K562 (cell line): ENCODE measurements at regions not wholly inside any gene's neighbourhood (a gene's known extent, or its start where the extent isn't known, plus 50 kb on each side); places are given as distances from the start of the nearest gene placed in this dataset.
A peak's percentile ranks its signal among the peaks of the same experiment; 100 is the strongest.

Experiments used
- ATAC-seq: fragments of 200-7000 bp; cut with Tn5 transposase; 3 replicates; pipeline ENCODE4 v1.9.1; 2020; ENCODE audit warnings: moderate library complexity
- BruUV-seq: library from RNA; stranded (reverse); fragments of 400-500 nt; replicated peaks from 2 replicates; lab custom pipeline; 2021; lab: Mats Ljungman, UMichigan
- CTCF ChIA-PET: fragments of 300-600 bp; formaldehyde crosslinking; extraction: SDS; loops from one replicate; lab custom pipeline; 2021; ENCODE audit warnings: low intra/inter-chr PET ratio; lab: Yijun Ruan, JAX
- POLR2A ChIA-PET: fragments of 300-600, 350-650 bp; sonication (Branson Sonifier 250); formaldehyde crosslinking; extraction: SDS; loops from one replicate; lab custom pipeline; 2021; ENCODE audit warnings: antibody characterized with exemption, inconsistent platforms; lab: Yijun Ruan, JAX
- DNase-seq, 4 experiments: peaks; one replicate each; pipeline versions ENCODE4 v3.0.0 to v3.0.0-alpha.2; 2011 to 2018; ENCODE audit warnings: low spot score in 3 of 4, mixed read lengths in 3 of 4; ENCODE audit errors: extremely low read depth in 1 of 4
- FAIRE-seq: peaks from 2 replicates; lab custom pipeline; 2011; peaks lifted over from hg19 to GRCh38; lab: Jason Lieb, UNC
- H2AFZ ChIP-seq: 2 replicates; pipeline ENCODE4 v1.6.0; 2011; ENCODE audit warnings: low read depth, low read length, control low read depth, inconsistent platforms
- H3K27ac ChIP-seq: fragments of 200-600 bp; 3 replicates; pipeline ENCODE4 v1.8.0; 2011; ENCODE audit warnings: low read depth, mild to moderate bottlenecking, control low read depth, inconsistent platforms, low read length, moderate library complexity, mixed read lengths; ENCODE audit errors: extremely low read depth
- H3K27me3 ChIP-seq, 2 experiments: fragments of 300-600 bp in 1 of 2; 2 replicates in 1 of 2; 3 replicates in 1 of 2; pipeline versions ENCODE4 v1.6.0 to v1.8.0; 2011; ENCODE audit warnings: inconsistent platforms in 2 of 2, low read length in 2 of 2, mild to moderate bottlenecking in 1 of 2, mixed read lengths in 1 of 2, moderate library complexity in 1 of 2; ENCODE audit not compliant: control insufficient read depth in 2 of 2, insufficient read depth in 2 of 2
- H3K36me3 ChIP-seq: fragments of 300-600 bp; 3 replicates; pipeline ENCODE4 v1.8.0; 2011; ENCODE audit warnings: mild to moderate bottlenecking, low read length, inconsistent platforms; ENCODE audit not compliant: control insufficient read depth, insufficient read depth
- H3K4me1 ChIP-seq, 2 experiments: fragments of 200-600 bp in 1 of 2; replicated peaks in 1 of 2; 2 replicates in 1 of 2; 3 replicates in 1 of 2; pipeline versions ENCODE4 v1.5.1 to v1.8.0; 2011; ENCODE audit warnings: inconsistent platforms in 2 of 2, low read length in 2 of 2, mild to moderate bottlenecking in 1 of 2, mixed read lengths in 1 of 2, moderate library complexity in 1 of 2; ENCODE audit not compliant: control insufficient read depth in 2 of 2, insufficient read depth in 2 of 2
- H3K4me2 ChIP-seq: 2 replicates; pipeline ENCODE4 v1.6.1; 2011; ENCODE audit warnings: low read length, control low read depth, inconsistent platforms, mixed read lengths; ENCODE audit not compliant: insufficient read depth
- H3K4me3 ChIP-seq: fragments of 200-600 bp; sonication (generic), shearing (Covaris generic); 2 replicates; pipeline ENCODE4 v1.5.1; 2016; ENCODE audit warnings: control low read depth, inconsistent platforms
- H3K79me2 ChIP-seq: fragments of 200-600 bp; 3 replicates; pipeline ENCODE4 v1.8.0; 2011; ENCODE audit warnings: low read length, inconsistent platforms; ENCODE audit not compliant: control insufficient read depth, insufficient read depth
- H3K9ac ChIP-seq, 2 experiments: 2 replicates each; pipeline versions ENCODE4 v1.6.0 to v1.6.1; 2011; ENCODE audit warnings: low read depth in 2 of 2, low read length in 2 of 2, control low read depth in 1 of 2, inconsistent platforms in 1 of 2, mild to moderate bottlenecking in 1 of 2, mixed read lengths in 1 of 2; ENCODE audit not compliant: insufficient read depth in 1 of 2
- H3K9me1 ChIP-seq: one replicate; pipeline ENCODE4 v1.6.0; 2011; ENCODE audit warnings: inconsistent platforms, mild to moderate bottlenecking, low read length, moderate library complexity; ENCODE audit not compliant: control insufficient read depth, insufficient read depth
- H3K9me3 ChIP-seq: replicated peaks from 2 replicates; pipeline ENCODE4 v1.5.1; 2011; ENCODE audit warnings: low read depth, low read length, inconsistent platforms; ENCODE audit not compliant: control insufficient read depth, insufficient read depth
- H4K20me1 ChIP-seq: replicated peaks from 2 replicates; pipeline ENCODE4 v1.6.1; 2011; ENCODE audit warnings: low read length, inconsistent platforms, mixed read lengths; ENCODE audit not compliant: control insufficient read depth, insufficient read depth
- ETV5 ChIP-seq: sonication (generic); formaldehyde crosslinking; IDR thresholded peaks from 2 replicates; pipeline ENCODE4 v1.4.0; 2020; ENCODE audit warnings: low read depth, mild to moderate bottlenecking, missing genetic modification reagents
- ETV6 ChIP-seq, 3 experiments: fragments of 150-350 bp in 1 of 3; sonication (generic) in 1 of 3; formaldehyde crosslinking in 1 of 3; IDR thresholded peaks; 2 replicates each; pipeline versions ENCODE4 v1.6.1 to v1.8.0; 2014 to 2022; ENCODE audit warnings: borderline replicate concordance in 2 of 3, low read depth in 2 of 3, antibody characterized with exemption in 1 of 3, low read length in 1 of 3, mild to moderate bottlenecking in 1 of 3, missing genetic modification reagents in 1 of 3
- IRF2 ChIP-seq: sonication (generic); formaldehyde crosslinking; IDR thresholded peaks from 2 replicates; pipeline ENCODE4 v1.8.1; 2022; ENCODE audit warnings: mild to moderate bottlenecking, missing genetic modification reagents
- MED1 ChIP-seq: sonication (generic); formaldehyde crosslinking; IDR thresholded peaks from 2 replicates; pipeline ENCODE4 v1.8.1; 2023; ENCODE audit warnings: missing genetic modification reagents, borderline replicate concordance
- PHF8 ChIP-seq: fragments of 200-600 bp; sonication (generic); IDR thresholded peaks from 2 replicates; pipeline ENCODE4 v1.6.1; 2012; ENCODE audit warnings: mixed run types, mild to moderate bottlenecking, inconsistent platforms, low read length, moderate library complexity, borderline replicate concordance
- POLR3A ChIP-seq: IDR thresholded peaks from 2 replicates; pipeline ENCODE4 v1.6.1; 2011; ENCODE audit warnings: borderline replicate concordance, mild to moderate bottlenecking, moderate library complexity; ENCODE audit not compliant: insufficient read length, insufficient read depth; ENCODE audit errors: extremely low read depth
- ZKSCAN1 ChIP-seq: fragments of 150-350 bp; IDR thresholded peaks from 2 replicates; pipeline ENCODE4 v1.6.1; 2016; ENCODE audit warnings: low read depth, low read length
- ZNF146 ChIP-seq: IDR thresholded peaks from one replicate; pipeline ENCODE4 v1.6.1; 2018; ENCODE audit warnings: missing compliant biosample characterization; ENCODE audit not compliant: unreplicated experiment
- WGBS: fragments of 100-300 bp; shearing (Covaris generic); methylation state at CpG from one replicate; pipeline ENCODE4 v1.1.6; 2016; ENCODE audit warnings: low coverage, mixed read lengths; ENCODE audit not compliant: insufficient coverage; ENCODE audit errors: missing lambda C conversion rate; 5-methylcytosine and 5-hydroxymethylcytosine counted together
- in situ Hi-C: fragments of 300-500 bp; cut with MboI; formaldehyde crosslinking; loops from 4 replicates; pipeline ENCODE4 v1.15.0; 2018; ENCODE audit warnings: inconsistent platforms, mixed read lengths
- intact Hi-C: fragments of 100-400 bp; cut with micrococcal nuclease; formaldehyde crosslinking; loops from 2 replicates; pipeline ENCODE4 v1.14.2; 2022

GRCh38 chr14:105890474-105891220, 364.3 kb downstream of the TMEM121 start (continued):
- TF ChIP-seq PHF8: no peak

GRCh38 chr14:105891221-105891602, 364.8 kb downstream of the TMEM121 start:
- Histone ChIP-seq H3K36me3 (no peaks in the 10 kb centered on the region), H3K4me2 (no peak overlapping the region), H4K20me1 (no peaks in the 10 kb centered on the region), H3K79me2 (no peaks in the 10 kb centered on the region), H3K4me3 (no peak overlapping the region), H3K27ac (no peak overlapping the region), H3K9ac (no peak overlapping the region), H3K4me1 (no peaks in the 10 kb centered on the region), H3K27me3 (no peaks in the 10 kb centered on the region; a peak in 1 of 5 replicates), H3K9me1 (no peaks in the 10 kb centered on the region), H2AFZ (no peak overlapping the region), H3K9me3 (no peaks in the 10 kb centered on the region)
- ATAC-seq (no peak), FAIRE-seq (no peak), DNase-seq (peak in 2 of 4 experiments; percentile 0)
- ChIA-PET POLR2A (no interaction called here), CTCF (no interaction called here)
- in situ Hi-C loops: no loop called here
- BruUV-seq: no TSS peak
- TF ChIP-seq ETV6 (IDR thresholded peaks at IDR 0.05; ENCODE audit: borderline replicate concordance in 1 of 2, low read depth in 2 of 2, low read length in 1 of 2): no peak
- no peak for TF ChIP-seq ETV6 (CRISPR knock-in tag; IDR thresholded peaks at IDR 0.05; ENCODE audit: borderline replicate concordance)
- no peak for TF ChIP-seq ZNF146 (CRISPR knock-in tag)
- no peak for TF ChIP-seq ZKSCAN1
- TF ChIP-seq ETV5: no peak
- no peak for TF ChIP-seq MED1
- TF ChIP-seq IRF2 (CRISPR knock-in tag): no peak
- TF ChIP-seq POLR3A: no peak
- WGBS: 0% methylated on average over 12 of the region's 15 CpGs
- intact Hi-C loops: no loop called here
